AG10803 (cell line): ENCODE measurements at regions not wholly inside any gene's neighbourhood (a gene's known extent, or its start where the extent isn't known, plus 50 kb on each side); places are given as distances from the start of the nearest gene placed in this dataset.

ENCODE experiments used
- DNase-seq: peaks from one replicate; pipeline ENCODE4 v3.0.0; 2010; ENCODE audit warnings: low read depth
- H3K4me3 ChIP-seq: 2 replicates; pipeline ENCODE4 v1.5.1; 2011; ENCODE audit warnings: mild to moderate bottlenecking, low read length, control low read depth
- TF ChIP-seq, protein P1 (sequence below): conservative IDR thresholded peaks from 2 replicates; pipeline ENCODE4 v1.5.1; 2011; ENCODE audit warnings: mild to moderate bottlenecking, low read length, control low read depth, inconsistent platforms

DNA sequence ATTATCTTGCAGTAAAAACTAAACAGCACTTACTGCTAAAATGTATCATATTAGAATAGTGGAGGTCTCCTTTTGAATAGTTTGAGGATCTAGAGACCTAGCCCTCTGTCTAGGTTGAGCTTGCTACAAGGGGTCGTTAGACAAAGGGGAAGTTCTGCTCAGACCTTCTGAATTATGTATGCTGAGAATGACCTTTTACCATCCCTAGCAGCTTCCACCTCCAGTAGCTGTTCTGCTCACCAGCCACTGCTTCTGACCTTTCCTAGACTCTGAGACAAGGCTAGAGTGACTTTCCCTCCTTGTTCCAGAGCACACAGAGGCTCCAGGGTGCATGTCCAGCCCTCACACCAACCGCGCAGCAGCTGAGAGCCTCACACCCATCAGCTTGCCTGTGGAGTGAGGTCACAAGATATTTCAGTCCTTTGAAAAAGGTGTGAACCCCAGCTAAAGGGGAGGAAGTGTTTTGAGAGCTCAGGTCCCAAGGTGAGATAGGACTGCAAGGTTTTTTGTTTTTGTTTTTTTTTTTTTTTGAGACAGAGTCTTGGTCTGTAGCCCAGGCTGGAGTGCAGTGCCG, 289.3 kb upstream of the TNP1 start:
- no peak for DNase-seq
- no peak overlapping the region for H3K4me3 ChIP-seq
- TF ChIP-seq, protein P1, sequence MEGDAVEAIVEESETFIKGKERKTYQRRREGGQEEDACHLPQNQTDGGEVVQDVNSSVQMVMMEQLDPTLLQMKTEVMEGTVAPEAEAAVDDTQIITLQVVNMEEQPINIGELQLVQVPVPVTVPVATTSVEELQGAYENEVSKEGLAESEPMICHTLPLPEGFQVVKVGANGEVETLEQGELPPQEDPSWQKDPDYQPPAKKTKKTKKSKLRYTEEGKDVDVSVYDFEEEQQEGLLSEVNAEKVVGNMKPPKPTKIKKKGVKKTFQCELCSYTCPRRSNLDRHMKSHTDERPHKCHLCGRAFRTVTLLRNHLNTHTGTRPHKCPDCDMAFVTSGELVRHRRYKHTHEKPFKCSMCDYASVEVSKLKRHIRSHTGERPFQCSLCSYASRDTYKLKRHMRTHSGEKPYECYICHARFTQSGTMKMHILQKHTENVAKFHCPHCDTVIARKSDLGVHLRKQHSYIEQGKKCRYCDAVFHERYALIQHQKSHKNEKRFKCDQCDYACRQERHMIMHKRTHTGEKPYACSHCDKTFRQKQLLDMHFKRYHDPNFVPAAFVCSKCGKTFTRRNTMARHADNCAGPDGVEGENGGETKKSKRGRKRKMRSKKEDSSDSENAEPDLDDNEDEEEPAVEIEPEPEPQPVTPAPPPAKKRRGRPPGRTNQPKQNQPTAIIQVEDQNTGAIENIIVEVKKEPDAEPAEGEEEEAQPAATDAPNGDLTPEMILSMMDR: no peak

DNA sequence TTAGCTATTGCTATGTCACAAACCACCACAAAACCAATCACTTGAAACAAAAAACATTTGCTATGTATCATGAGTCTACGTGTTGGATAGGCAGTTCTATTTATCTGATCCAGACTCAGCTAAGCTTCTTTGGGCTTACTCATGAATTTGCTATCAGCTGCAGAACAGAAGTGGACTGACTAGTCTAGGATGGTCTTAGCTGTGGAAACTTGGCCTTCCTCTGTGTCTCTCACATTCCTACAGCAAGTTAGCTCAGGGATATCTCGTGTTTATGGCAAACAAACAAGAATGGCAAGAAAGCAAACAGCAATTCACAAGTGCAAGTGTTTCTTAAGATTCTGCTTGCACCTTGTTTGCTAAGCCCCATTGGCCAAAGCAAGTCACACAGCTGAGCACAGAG, 288.0 kb upstream of the TNP1 start:
- TF ChIP-seq, protein P1: no peak
- no peak for DNase-seq

DNA sequence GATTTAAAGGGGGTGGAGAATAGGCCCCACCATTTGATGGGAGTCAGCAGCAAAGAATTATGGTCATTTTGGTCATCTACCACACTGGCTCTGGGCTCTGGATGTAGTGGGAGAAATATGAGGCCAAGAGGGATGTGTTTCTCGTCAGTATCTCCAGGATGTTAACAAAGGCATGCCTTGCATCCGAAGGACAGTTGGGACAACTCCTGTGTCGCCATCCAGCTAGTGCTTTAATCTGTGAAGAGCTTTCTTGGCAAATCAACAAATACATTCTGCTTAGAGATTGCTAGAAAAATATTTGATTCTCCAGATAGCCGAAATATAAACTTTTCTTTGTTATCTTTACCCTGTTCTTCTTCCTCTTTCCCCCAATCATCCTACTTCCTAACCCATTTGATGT, 287.1 kb upstream of the TNP1 start:
- no peak overlapping the region for H3K4me3 ChIP-seq
- no peak for DNase-seq
- TF ChIP-seq, protein P1: no peak

More for the DNA sequence above, 288.0 kb upstream of the TNP1 start:
- no peak overlapping the region for H3K4me3 ChIP-seq

DNA sequence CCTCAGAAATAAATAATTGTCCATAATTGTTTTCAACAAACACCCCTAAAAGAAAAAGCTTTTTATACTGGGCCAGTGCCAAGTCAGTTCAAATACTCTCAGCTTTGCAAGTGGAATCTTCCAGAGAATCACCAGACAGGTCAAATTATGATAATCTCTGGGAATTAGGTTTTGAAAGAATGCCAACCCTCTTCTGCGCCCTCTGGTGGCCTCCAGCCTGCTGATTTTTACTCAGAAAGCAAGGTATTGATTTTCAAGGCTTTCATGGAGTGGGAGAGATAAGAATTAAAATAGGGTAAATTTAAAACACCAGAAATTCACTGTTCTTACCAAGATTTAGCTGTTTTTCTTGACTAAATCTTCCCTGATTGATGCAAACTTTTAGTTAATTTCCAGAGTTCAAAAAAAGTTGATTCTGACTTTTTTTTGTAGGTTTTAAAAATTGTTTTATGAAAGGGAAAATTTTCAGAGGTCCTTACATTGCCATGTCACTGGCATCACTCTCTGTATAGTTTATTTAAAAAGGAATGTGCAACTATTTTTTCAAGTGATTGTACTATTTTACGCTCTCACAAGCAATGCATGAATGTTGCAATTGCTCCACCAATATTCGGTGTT, 282.9 kb upstream of the TNP1 start:
- no peak overlapping the region for H3K4me3 ChIP-seq
- no peak for DNase-seq
- TF ChIP-seq, protein P1: peak; percentile 62

DNA sequence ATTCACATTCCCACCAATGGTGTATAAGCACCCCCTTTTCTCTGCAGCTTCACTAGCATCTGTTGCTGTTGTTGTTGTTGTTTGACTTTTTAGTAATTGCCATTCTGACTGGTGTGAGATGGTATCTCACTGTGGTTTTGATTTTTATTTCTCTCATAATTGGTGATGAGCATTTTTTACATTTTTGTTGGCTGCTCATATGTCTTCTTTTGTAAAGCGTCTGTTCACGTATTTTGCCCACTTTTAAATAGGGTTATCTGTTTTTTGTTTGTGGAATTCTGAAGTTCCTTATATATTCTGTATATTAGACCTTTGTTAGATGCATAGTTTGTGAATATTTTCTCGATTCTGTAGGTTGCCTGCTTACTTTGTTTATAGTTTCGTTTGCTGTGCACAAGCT, 278.4 kb upstream of the TNP1 start:
- TF ChIP-seq, protein P1: no peak
- no peak overlapping the region for H3K4me3 ChIP-seq
- no peak for DNase-seq

DNA sequence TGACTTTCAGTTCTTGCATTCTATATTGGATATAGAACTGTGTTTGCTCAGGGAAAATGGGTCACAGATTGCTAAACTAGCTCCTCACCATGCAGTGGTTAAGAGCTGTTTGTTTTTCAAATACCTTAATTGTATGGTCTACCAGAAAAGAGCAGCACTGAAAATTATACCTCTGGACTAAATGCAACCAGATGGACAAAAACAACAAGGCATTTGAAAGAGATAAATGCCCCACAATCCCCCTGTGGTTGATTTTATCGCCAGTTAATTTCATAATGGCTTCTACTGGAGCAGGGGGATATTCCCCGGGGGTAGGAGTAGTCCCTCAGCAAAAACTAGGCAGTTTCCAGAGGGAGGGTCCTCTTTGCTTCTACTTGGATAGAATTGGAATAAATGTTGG, 267.9 kb upstream of the TNP1 start:
- TF ChIP-seq, protein P1: no peak
- peak; percentile 13 for DNase-seq
- H3K4me3 ChIP-seq: no peak overlapping the region

DNA sequence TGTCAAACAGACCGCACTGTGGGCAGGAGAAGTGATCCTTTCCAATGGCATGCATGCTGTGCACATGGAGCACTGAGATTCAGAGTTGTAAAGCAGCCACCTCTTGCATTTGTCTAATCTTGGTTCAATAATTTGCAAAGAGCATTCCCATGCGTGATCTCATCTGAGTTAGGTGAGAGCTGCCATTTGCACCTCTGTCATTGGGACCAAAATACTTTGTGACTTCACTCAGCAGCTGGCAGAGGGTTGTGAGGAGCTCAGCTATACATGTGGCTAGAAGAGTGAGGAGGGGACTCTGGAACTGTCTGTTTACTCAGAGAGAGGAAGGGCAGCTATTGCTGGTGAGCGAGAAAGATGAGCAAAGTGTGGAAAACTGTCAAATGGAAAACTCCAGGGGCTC, 265.1 kb upstream of the TNP1 start:
- H3K4me3 ChIP-seq: no peak overlapping the region
- TF ChIP-seq, protein P1: no peak
- peak; percentile 41 for DNase-seq
